HCT116 (cell line): ENCODE measurements at regions not wholly inside any gene's neighbourhood (a gene's known extent, or its start where the extent isn't known, plus 50 kb on each side); places are given as distances from the start of the nearest gene placed in this dataset.

Experiments
- POLR2A ChIP-seq: IDR thresholded peaks from 2 replicates; pipeline ENCODE4 v1.7.0; 2011; ENCODE audit warnings: borderline replicate concordance; ENCODE audit not compliant: insufficient read depth, insufficient read length; ENCODE audit errors: extremely low read depth
- SRF ChIP-seq: IDR thresholded peaks from 2 replicates; pipeline ENCODE4 v1.6.1; 2012; ENCODE audit warnings: low read depth

GRCh38 chr1:81695741-81696140 lies 105.0 kb upstream of the ADGRL2 start:
- TF ChIP-seq SRF, result no peak
- no peak for TF ChIP-seq POLR2A
